ENCODE measurements at regions not wholly inside any gene's neighbourhood (a gene's known extent, or its start where the extent isn't known, plus 50 kb on each side); places are given as distances from the start of the nearest gene placed in this dataset.

- no peak for TF ChIP-seq CTCF (IDR thresholded peaks at IDR 0.05)
- TF ChIP-seq POLR2A (IDR thresholded peaks at IDR 0.05): no peak
- TF ChIP-seq EP300 (IDR thresholded peaks at IDR 0.05): no peak
Measured at GRCh38 chr2:41959760-41960159, 88.1 kb upstream of the PKDCC start.
